ENCODE measurements at regions not wholly inside any gene's neighbourhood (a gene's known extent, or its start where the extent isn't known, plus 50 kb on each side); places are given as distances from the start of the nearest gene placed in this dataset.

GRCh38 chr9:16193066-16193465 is 640.2 kb downstream of the CCDC171 start:
- H3K27ac Mint-ChIP-seq = no peak overlapping the region

DNA sequence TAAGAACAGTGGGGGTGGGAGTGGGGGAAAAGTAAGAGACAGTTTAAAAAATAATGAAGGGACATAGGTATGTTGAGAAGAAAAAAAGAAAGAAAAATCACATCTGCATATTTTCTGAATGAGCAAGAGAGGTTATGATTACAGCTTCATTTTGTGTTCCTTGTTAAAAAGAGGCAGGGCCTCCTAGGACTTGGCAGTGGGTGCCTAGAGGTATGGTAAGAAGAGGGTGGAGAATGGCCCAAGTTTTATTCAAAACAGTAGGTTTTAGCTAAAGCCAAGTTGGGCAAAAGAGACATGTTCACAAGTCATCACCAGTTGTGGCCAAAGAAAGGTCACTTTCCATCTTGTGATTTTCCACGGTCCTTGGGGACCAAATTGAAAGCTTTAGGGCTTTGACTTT is 643.4 kb downstream of the CCDC171 start:
- no peak overlapping the region for H3K27ac Mint-ChIP-seq
- H3K36me3 Mint-ChIP-seq = no peaks in the 10 kb centered on the region
- peaks cover 6% of the 10 kb centered on the region for H3K4me1 Mint-ChIP-seq (ENCODE audit: low read depth)
- no peak overlapping the region for H3K4me3 Mint-ChIP-seq
- no peaks in the 10 kb centered on the region for H3K9me3 Mint-ChIP-seq (ENCODE audit: low read depth)
- H3K27me3 Mint-ChIP-seq = no peaks in the 10 kb centered on the region

More at GRCh38 chr9:16193066-16193465, 640.2 kb downstream of the CCDC171 start:
- peaks cover 2% of the 10 kb centered on the region for H3K36me3 Mint-ChIP-seq
- no peaks in the 10 kb centered on the region for H3K27me3 Mint-ChIP-seq
- peaks cover 6% of the 10 kb centered on the region for H3K4me1 Mint-ChIP-seq (ENCODE audit: low read depth)
- peaks cover 6% of the 10 kb centered on the region for H3K9me3 Mint-ChIP-seq (ENCODE audit: low read depth)
- no peak overlapping the region for H3K4me3 Mint-ChIP-seq

DNA sequence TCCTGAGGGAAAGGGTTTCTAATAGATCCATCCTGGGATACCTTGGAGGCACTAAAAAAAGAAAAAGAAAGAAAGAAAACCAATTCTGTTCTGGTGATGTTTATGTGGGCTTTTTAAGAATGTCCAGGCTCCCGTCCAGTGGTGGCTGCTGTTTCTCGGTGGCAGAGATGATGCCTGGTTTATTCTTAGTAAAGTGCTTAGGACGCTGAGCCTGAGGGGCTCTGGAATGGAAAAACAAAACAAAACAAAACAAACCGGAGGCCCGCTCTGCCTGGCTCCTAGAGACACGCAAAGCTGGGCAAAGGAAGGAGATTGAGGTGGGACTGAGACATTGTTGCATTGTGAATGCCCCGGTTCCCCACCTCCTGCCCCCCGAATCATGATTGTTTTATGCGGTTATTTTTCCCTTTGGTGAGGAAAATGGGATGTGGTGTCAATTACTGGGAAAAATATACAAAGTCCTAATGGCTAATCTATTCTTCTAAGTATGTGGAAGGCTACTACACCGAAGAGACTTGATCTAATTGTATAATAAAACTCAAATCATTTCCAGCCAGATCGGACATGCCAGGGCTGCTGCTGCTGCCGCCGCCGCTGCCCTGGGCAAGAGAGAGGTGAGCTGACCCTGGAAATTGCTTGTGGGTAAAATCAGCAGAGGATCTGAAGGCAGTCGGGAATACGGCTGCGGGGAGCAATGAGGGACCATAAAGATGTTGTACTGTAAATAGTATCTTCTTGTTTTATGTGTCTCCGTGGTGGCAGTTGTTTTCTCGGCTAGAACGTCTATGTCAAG is 644.9 kb downstream of the CCDC171 start:
- no peaks in the 10 kb centered on the region for H3K4me1 Mint-ChIP-seq (ENCODE audit: low read depth)
- no peak overlapping the region for H3K4me3 Mint-ChIP-seq
- no peaks in the 10 kb centered on the region for H3K36me3 Mint-ChIP-seq
- no peak overlapping the region for H3K27ac Mint-ChIP-seq
- H3K9me3 Mint-ChIP-seq (ENCODE audit: low read depth) = no peaks in the 10 kb centered on the region
- no peaks in the 10 kb centered on the region for H3K27me3 Mint-ChIP-seq

- H3K27ac Mint-ChIP-seq = no peak overlapping the region
- H3K4me1 Mint-ChIP-seq (ENCODE audit: low read depth) = no peaks in the 10 kb centered on the region
- no peak overlapping the region for H3K4me3 Mint-ChIP-seq
- no peaks in the 10 kb centered on the region for H3K36me3 Mint-ChIP-seq
- H3K27me3 Mint-ChIP-seq = no peaks in the 10 kb centered on the region
- H3K9me3 Mint-ChIP-seq (ENCODE audit: low read depth) = no peaks in the 10 kb centered on the region
Observed at GRCh38 chr9:16198996-16199395, 646.2 kb downstream of the CCDC171 start.

GRCh38 chr9:16202221-16202620 is 649.4 kb downstream of the CCDC171 start:
- H3K27ac Mint-ChIP-seq = no peak overlapping the region
- no peak overlapping the region for H3K4me3 Mint-ChIP-seq
- H3K9me3 Mint-ChIP-seq (ENCODE audit: low read depth) = no peaks in the 10 kb centered on the region
- no peaks in the 10 kb centered on the region for H3K27me3 Mint-ChIP-seq
- peaks cover 2% of the 10 kb centered on the region for H3K36me3 Mint-ChIP-seq
- peaks cover 9% of the 10 kb centered on the region for H3K4me1 Mint-ChIP-seq (ENCODE audit: low read depth)

- H3K36me3 Mint-ChIP-seq = peaks cover 2% of the 10 kb centered on the region
- H3K4me3 Mint-ChIP-seq = no peak overlapping the region
- peaks cover 15% of the 10 kb centered on the region for H3K4me1 Mint-ChIP-seq (ENCODE audit: low read depth)
- no peak overlapping the region for H3K27ac Mint-ChIP-seq
- H3K27me3 Mint-ChIP-seq = no peaks in the 10 kb centered on the region
- H3K9me3 Mint-ChIP-seq (ENCODE audit: low read depth) = no peaks in the 10 kb centered on the region
Observed at GRCh38 chr9:16202914-16203728, 650.3 kb downstream of the CCDC171 start.

GRCh38 chr9:16203729-16204573 is 651.1 kb downstream of the CCDC171 start:
- peaks cover 15% of the 10 kb centered on the region for H3K4me1 Mint-ChIP-seq (ENCODE audit: low read depth)
- no peaks in the 10 kb centered on the region for H3K9me3 Mint-ChIP-seq (ENCODE audit: low read depth)
- no peak overlapping the region for H3K27ac Mint-ChIP-seq
- H3K4me3 Mint-ChIP-seq = no peak overlapping the region
- H3K27me3 Mint-ChIP-seq = no peaks in the 10 kb centered on the region
- peaks cover 2% of the 10 kb centered on the region for H3K36me3 Mint-ChIP-seq

GRCh38 chr9:16205455-16205854 is 652.6 kb downstream of the CCDC171 start:
- Mint-ChIP-seq H3K4me3 (no peak overlapping the region), H3K4me1 (ENCODE audit: low read depth) (peaks cover 15% of the 10 kb centered on the region)

DNA sequence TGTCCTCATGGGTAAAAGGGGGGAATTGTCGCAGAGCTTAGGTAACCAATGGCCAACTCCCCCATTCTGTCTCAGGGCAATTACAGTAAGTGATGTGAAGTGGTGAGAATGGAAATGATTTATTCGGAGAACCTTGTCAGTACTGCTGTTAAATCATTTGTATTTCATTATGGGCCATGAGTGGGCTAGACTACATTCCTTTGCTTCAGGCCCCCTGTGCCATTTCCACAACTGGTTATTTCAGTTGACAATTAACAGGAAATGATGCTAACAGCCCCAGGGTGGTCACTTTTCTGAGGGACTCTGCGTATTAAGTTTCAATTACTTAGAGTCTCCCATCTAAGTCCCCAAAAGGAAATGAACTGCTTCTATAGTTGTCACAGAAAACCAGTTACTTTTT is 653.7 kb downstream of the CCDC171 start:
- H3K4me3 Mint-ChIP-seq = no peak overlapping the region
- peaks cover 15% of the 10 kb centered on the region for H3K4me1 Mint-ChIP-seq (ENCODE audit: low read depth)
- no peaks in the 10 kb centered on the region for H3K9me3 Mint-ChIP-seq (ENCODE audit: low read depth)
- no peak overlapping the region for H3K27ac Mint-ChIP-seq
- peaks cover 2% of the 10 kb centered on the region for H3K36me3 Mint-ChIP-seq
- no peaks in the 10 kb centered on the region for H3K27me3 Mint-ChIP-seq

More at GRCh38 chr9:16205455-16205854, 652.6 kb downstream of the CCDC171 start:
- no peaks in the 10 kb centered on the region for H3K27me3 Mint-ChIP-seq
- H3K36me3 Mint-ChIP-seq = peaks cover 2% of the 10 kb centered on the region
- no peak overlapping the region for H3K27ac Mint-ChIP-seq
- no peaks in the 10 kb centered on the region for H3K9me3 Mint-ChIP-seq (ENCODE audit: low read depth)

DNA sequence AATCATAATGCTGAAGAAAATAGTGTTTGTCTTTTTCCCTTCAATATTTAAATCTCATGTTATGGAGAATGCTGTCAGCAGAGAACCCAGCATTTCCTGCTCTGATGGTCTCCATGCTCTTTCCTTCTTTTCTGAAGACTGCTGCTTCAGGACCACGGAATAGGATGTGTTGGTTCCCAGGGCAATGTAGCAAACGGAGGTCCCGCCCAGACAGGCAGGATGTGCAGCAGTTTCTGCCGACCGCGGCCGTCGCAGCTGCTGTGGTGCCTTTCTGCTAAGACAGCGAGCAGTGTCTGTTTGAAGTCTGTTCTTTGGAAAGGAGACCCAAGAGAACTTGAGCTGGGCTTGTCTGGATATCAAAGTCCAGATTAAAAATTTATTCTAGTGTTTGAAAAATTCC is 654.3 kb downstream of the CCDC171 start:
- Mint-ChIP-seq H3K9me3 (ENCODE audit: low read depth) (no peaks in the 10 kb centered on the region), H3K27ac (peak overlapping the region; percentile 31), H3K27me3 (no peaks in the 10 kb centered on the region), H3K36me3 (peaks cover 2% of the 10 kb centered on the region), H3K4me3 (peak overlapping the region; percentile 64), H3K4me1 (ENCODE audit: low read depth) (peaks cover 15% of the 10 kb centered on the region)

- H3K4me1 Mint-ChIP-seq (ENCODE audit: low read depth) = peaks cover 13% of the 10 kb centered on the region
- no peak overlapping the region for H3K4me3 Mint-ChIP-seq
- H3K27ac Mint-ChIP-seq = no peak overlapping the region
- no peaks in the 10 kb centered on the region for H3K27me3 Mint-ChIP-seq
- peaks cover 1% of the 10 kb centered on the region for H3K36me3 Mint-ChIP-seq
- H3K9me3 Mint-ChIP-seq (ENCODE audit: low read depth) = no peaks in the 10 kb centered on the region
Observed at GRCh38 chr9:16210440-16210839, 657.6 kb downstream of the CCDC171 start.

- no peaks in the 10 kb centered on the region for H3K9me3 Mint-ChIP-seq (ENCODE audit: low read depth)
- H3K36me3 Mint-ChIP-seq = no peaks in the 10 kb centered on the region
- H3K4me3 Mint-ChIP-seq = no peak overlapping the region
- no peaks in the 10 kb centered on the region for H3K27me3 Mint-ChIP-seq
- no peak overlapping the region for H3K27ac Mint-ChIP-seq
- H3K4me1 Mint-ChIP-seq (ENCODE audit: low read depth) = peaks cover 9% of the 10 kb centered on the region
Observed at GRCh38 chr9:16211946-16212345, 658.5 kb downstream of the BNC2 start.

DNA sequence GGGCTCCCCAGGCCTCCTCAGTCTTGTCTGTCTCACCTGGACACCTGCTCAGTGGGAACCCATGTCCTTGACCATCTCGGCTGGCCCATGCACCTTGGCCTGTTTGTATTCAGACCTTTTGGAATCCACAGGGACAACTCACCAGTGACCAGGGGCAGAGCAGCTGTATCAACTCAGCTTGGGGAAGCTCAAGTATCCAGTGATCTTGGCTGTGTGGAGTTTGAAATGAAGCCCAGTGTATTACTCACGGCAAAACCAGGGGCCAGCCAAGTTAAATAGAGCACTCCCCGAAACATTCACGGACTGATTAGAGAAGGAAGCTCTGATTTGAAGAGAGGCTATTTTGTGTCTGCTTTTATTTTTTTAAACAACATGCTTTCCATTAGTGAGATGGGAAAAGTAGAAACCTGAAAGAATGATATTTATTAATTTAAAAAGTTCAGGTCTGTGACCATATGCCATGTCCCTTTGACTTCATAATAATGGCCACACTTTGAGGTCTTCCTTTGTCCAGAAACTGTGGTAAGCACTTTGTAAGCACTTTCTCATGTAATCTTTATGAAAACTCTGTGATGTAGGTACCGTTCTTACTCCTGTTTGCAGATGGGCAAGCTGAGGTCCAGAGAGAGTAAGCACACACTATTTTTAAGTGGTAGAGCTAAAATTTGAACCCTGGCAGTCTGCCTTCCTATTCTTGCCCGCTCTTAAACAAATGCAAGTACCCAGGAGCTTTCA is 656.5 kb downstream of the BNC2 start:
- Mint-ChIP-seq H3K4me1 (ENCODE audit: low read depth) (no peaks in the 10 kb centered on the region), H3K9me3 (ENCODE audit: low read depth) (no peaks in the 10 kb centered on the region), H3K36me3 (no peaks in the 10 kb centered on the region), H3K27me3 (no peaks in the 10 kb centered on the region), H3K27ac (no peak overlapping the region), H3K4me3 (no peak overlapping the region)

DNA sequence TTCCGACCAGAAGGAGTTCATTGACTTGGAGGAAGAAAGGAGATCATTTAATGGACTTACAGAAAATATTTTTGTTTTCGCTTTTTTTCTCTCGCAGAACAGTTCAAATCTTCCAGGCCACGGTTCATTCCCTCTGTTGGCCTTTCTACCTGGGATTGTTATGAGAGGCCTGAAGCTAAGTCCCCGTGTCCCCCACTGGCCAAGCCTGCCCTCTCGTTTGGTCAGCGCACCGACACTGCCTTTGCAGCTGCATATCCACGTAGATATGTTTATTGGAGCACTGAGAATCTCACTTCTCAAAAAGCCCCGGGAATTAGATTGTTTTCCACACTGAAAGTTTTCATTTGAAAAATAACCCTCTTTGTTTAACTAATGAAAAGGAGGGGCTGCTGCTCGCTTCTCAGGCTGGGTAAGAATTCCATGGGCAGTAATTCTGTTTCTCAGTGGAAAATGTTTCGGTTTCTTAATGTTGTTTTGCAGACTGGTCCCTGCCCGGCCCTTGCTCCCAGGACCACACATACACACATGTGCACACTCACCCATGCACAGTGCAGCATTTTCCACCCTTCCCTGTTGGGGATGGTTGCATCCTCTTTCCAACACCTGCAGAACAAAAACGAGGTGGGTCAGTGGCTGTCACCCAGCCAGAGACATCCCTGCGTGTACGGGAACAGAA is 655.7 kb downstream of the BNC2 start:
- H3K4me1 Mint-ChIP-seq (ENCODE audit: low read depth) = no peaks in the 10 kb centered on the region
- H3K27ac Mint-ChIP-seq = no peak overlapping the region
- H3K9me3 Mint-ChIP-seq (ENCODE audit: low read depth) = no peaks in the 10 kb centered on the region
- H3K36me3 Mint-ChIP-seq = no peaks in the 10 kb centered on the region
- H3K4me3 Mint-ChIP-seq = no peak overlapping the region
- H3K27me3 Mint-ChIP-seq = no peaks in the 10 kb centered on the region

All from activated naive CD8-positive, alpha-beta T cell (primary cell).